K562 (cell line): ENCODE measurements at regions not wholly inside any gene's neighbourhood (a gene's known extent, or its start where the extent isn't known, plus 50 kb on each side); places are given as distances from the start of the nearest gene placed in this dataset.
A peak's percentile ranks its signal among the peaks of the same experiment; 100 is the strongest.

Experiments
- ATAC-seq: fragments of 200-7000 bp; cut with Tn5 transposase; 3 replicates; pipeline ENCODE4 v1.9.1; 2020; ENCODE audit warnings: moderate library complexity
- BruUV-seq: library from RNA; stranded (reverse); fragments of 400-500 nt; replicated peaks from 2 replicates; lab custom pipeline; 2021; lab: Mats Ljungman, UMichigan
- CTCF ChIA-PET: fragments of 300-600 bp; formaldehyde crosslinking; extraction: SDS; loops from one replicate; lab custom pipeline; 2021; ENCODE audit warnings: low intra/inter-chr PET ratio; lab: Yijun Ruan, JAX
- POLR2A ChIA-PET: fragments of 300-600, 350-650 bp; sonication (Branson Sonifier 250); formaldehyde crosslinking; extraction: SDS; loops from one replicate; lab custom pipeline; 2021; ENCODE audit warnings: antibody characterized with exemption, inconsistent platforms; lab: Yijun Ruan, JAX
- DNase-seq, 4 experiments: peaks; one replicate each; pipeline versions ENCODE4 v3.0.0 to v3.0.0-alpha.2; 2011 to 2018; ENCODE audit warnings: low spot score in 3 of 4, mixed read lengths in 3 of 4; ENCODE audit errors: extremely low read depth in 1 of 4
- FAIRE-seq: peaks from 2 replicates; lab custom pipeline; 2011; peaks lifted over from hg19 to GRCh38; lab: Jason Lieb, UNC
- H2AFZ ChIP-seq: 2 replicates; pipeline ENCODE4 v1.6.0; 2011; ENCODE audit warnings: low read depth, low read length, control low read depth, inconsistent platforms
- H3K27ac ChIP-seq: fragments of 200-600 bp; 3 replicates; pipeline ENCODE4 v1.8.0; 2011; ENCODE audit warnings: low read depth, mild to moderate bottlenecking, control low read depth, inconsistent platforms, low read length, moderate library complexity, mixed read lengths; ENCODE audit errors: extremely low read depth
- H3K27me3 ChIP-seq, 2 experiments: fragments of 300-600 bp in 1 of 2; 2 replicates in 1 of 2; 3 replicates in 1 of 2; pipeline versions ENCODE4 v1.6.0 to v1.8.0; 2011; ENCODE audit warnings: inconsistent platforms in 2 of 2, low read length in 2 of 2, mild to moderate bottlenecking in 1 of 2, mixed read lengths in 1 of 2, moderate library complexity in 1 of 2; ENCODE audit not compliant: control insufficient read depth in 2 of 2, insufficient read depth in 2 of 2
- H3K36me3 ChIP-seq: fragments of 300-600 bp; 3 replicates; pipeline ENCODE4 v1.8.0; 2011; ENCODE audit warnings: mild to moderate bottlenecking, low read length, inconsistent platforms; ENCODE audit not compliant: control insufficient read depth, insufficient read depth
- H3K4me1 ChIP-seq, 2 experiments: fragments of 200-600 bp in 1 of 2; replicated peaks in 1 of 2; 2 replicates in 1 of 2; 3 replicates in 1 of 2; pipeline versions ENCODE4 v1.5.1 to v1.8.0; 2011; ENCODE audit warnings: inconsistent platforms in 2 of 2, low read length in 2 of 2, mild to moderate bottlenecking in 1 of 2, mixed read lengths in 1 of 2, moderate library complexity in 1 of 2; ENCODE audit not compliant: control insufficient read depth in 2 of 2, insufficient read depth in 2 of 2
- H3K4me2 ChIP-seq: 2 replicates; pipeline ENCODE4 v1.6.1; 2011; ENCODE audit warnings: low read length, control low read depth, inconsistent platforms, mixed read lengths; ENCODE audit not compliant: insufficient read depth
- H3K4me3 ChIP-seq: fragments of 200-600 bp; sonication (generic), shearing (Covaris generic); 2 replicates; pipeline ENCODE4 v1.5.1; 2016; ENCODE audit warnings: control low read depth, inconsistent platforms
- H3K79me2 ChIP-seq: fragments of 200-600 bp; 3 replicates; pipeline ENCODE4 v1.8.0; 2011; ENCODE audit warnings: low read length, inconsistent platforms; ENCODE audit not compliant: control insufficient read depth, insufficient read depth
- H3K9ac ChIP-seq, 2 experiments: 2 replicates each; pipeline versions ENCODE4 v1.6.0 to v1.6.1; 2011; ENCODE audit warnings: low read depth in 2 of 2, low read length in 2 of 2, control low read depth in 1 of 2, inconsistent platforms in 1 of 2, mild to moderate bottlenecking in 1 of 2, mixed read lengths in 1 of 2; ENCODE audit not compliant: insufficient read depth in 1 of 2
- H3K9me1 ChIP-seq: one replicate; pipeline ENCODE4 v1.6.0; 2011; ENCODE audit warnings: inconsistent platforms, mild to moderate bottlenecking, low read length, moderate library complexity; ENCODE audit not compliant: control insufficient read depth, insufficient read depth
- H3K9me3 ChIP-seq: replicated peaks from 2 replicates; pipeline ENCODE4 v1.5.1; 2011; ENCODE audit warnings: low read depth, low read length, inconsistent platforms; ENCODE audit not compliant: control insufficient read depth, insufficient read depth
- H4K20me1 ChIP-seq: replicated peaks from 2 replicates; pipeline ENCODE4 v1.6.1; 2011; ENCODE audit warnings: low read length, inconsistent platforms, mixed read lengths; ENCODE audit not compliant: control insufficient read depth, insufficient read depth
- CEBPG ChIP-seq, 3 experiments: fragments of 200-800 bp in 1 of 3; sonication (Bioruptor generic) in 1 of 3; sonication (generic) in 1 of 3; formaldehyde crosslinking in 1 of 3; IDR thresholded peaks in 2 of 3; conservative IDR thresholded peaks in 1 of 3; 2 replicates each; pipeline versions ENCODE4 v1.6.1 to v1.8.0; 2016 to 2022; ENCODE audit warnings: missing compliant biosample characterization in 2 of 3, missing genetic modification characterization in 2 of 3, mild to moderate bottlenecking in 1 of 3, missing genetic modification reagents in 1 of 3
- CREBBP ChIP-seq: IDR thresholded peaks from one replicate; pipeline ENCODE4 v1.6.1; 2012; ENCODE audit warnings: low read depth, mild to moderate bottlenecking, control low read depth, inconsistent platforms, low read length
- CTCFL ChIP-seq: IDR thresholded peaks from 2 replicates; pipeline ENCODE4 v1.6.1; 2011; ENCODE audit warnings: borderline replicate concordance, low read depth, mild to moderate bottlenecking, moderate library complexity, low read length; ENCODE audit not compliant: insufficient read depth, poor library complexity, severe bottlenecking
- HOXB6 ChIP-seq: fragments of 250-450 bp; sonication (Bioruptor Pico); IDR thresholded peaks from 2 replicates; pipeline ENCODE4 v1.5.1; 2022; ENCODE audit warnings: mild to moderate bottlenecking, borderline replicate concordance
- NCOA4 ChIP-seq: fragments of 450-650 bp; IDR thresholded peaks from 2 replicates; pipeline ENCODE4 v1.6.1; 2018; ENCODE audit warnings: mild to moderate bottlenecking; ENCODE audit not compliant: partially characterized antibody
- NFE2 ChIP-seq: IDR thresholded peaks from 2 replicates; pipeline ENCODE4 v1.6.1; 2014; ENCODE audit warnings: antibody characterized with exemption, low read depth
- POLR2G ChIP-seq: fragments of 200-400 bp; formaldehyde crosslinking; IDR thresholded peaks from 2 replicates; pipeline ENCODE4 v1.6.1; 2017; ENCODE audit warnings: low read depth, mild to moderate bottlenecking, antibody characterized with exemption, low read length, moderate library complexity
- RB1 ChIP-seq: fragments of 450-650 bp; IDR thresholded peaks from 2 replicates; pipeline ENCODE4 v1.6.1; 2017; ENCODE audit warnings: low read depth, mild to moderate bottlenecking
- SMARCC2 ChIP-seq: fragments of 450-650 bp; IDR thresholded peaks from 2 replicates; pipeline ENCODE4 v1.6.1; 2017; ENCODE audit warnings: antibody characterized with exemption, moderate library complexity, mild to moderate bottlenecking, low read depth
- ZFP36 ChIP-seq: fragments of 150-350 bp; IDR thresholded peaks from 2 replicates; pipeline ENCODE4 v1.6.1; 2018; ENCODE audit warnings: low read length, low read depth; ENCODE audit not compliant: partially characterized antibody
- ZNF316 ChIP-seq: fragments of 450-650 bp; IDR thresholded peaks from 2 replicates; pipeline ENCODE4 v1.6.1; 2016
- ZNF830 ChIP-seq: fragments of 250-450 bp; sonication (Bioruptor Pico); IDR thresholded peaks from 2 replicates; pipeline ENCODE4 v1.5.0; 2021; ENCODE audit warnings: mild to moderate bottlenecking
- WGBS: fragments of 100-300 bp; shearing (Covaris generic); methylation state at CpG from one replicate; pipeline ENCODE4 v1.1.6; 2016; ENCODE audit warnings: low coverage, mixed read lengths; ENCODE audit not compliant: insufficient coverage; ENCODE audit errors: missing lambda C conversion rate; 5-methylcytosine and 5-hydroxymethylcytosine counted together
- in situ Hi-C: fragments of 300-500 bp; cut with MboI; formaldehyde crosslinking; loops from 4 replicates; pipeline ENCODE4 v1.15.0; 2018; ENCODE audit warnings: inconsistent platforms, mixed read lengths
- intact Hi-C: fragments of 100-400 bp; cut with micrococcal nuclease; formaldehyde crosslinking; loops from 2 replicates; pipeline ENCODE4 v1.14.2; 2022
- TF ChIP-seq, protein P1 (sequence below), 2 experiments: fragments of 450-650 bp in 1 of 2; sonication (generic) in 1 of 2; formaldehyde crosslinking; conservative IDR thresholded peaks; 2 replicates each; pipeline versions ENCODE4 v1.4.0 to v1.8.1; 2020 to 2022; ENCODE audit warnings: mild to moderate bottlenecking in 1 of 2, missing genetic modification reagents in 1 of 2
- TF ChIP-seq, protein P2 (sequence below): fragments of 250-450 bp; sonication (Bioruptor Pico); IDR thresholded peaks from 2 replicates; pipeline ENCODE4 v1.5.0; 2020; ENCODE audit warnings: mild to moderate bottlenecking, borderline replicate concordance
- TF ChIP-seq, protein P3 (sequence below): sonication (generic); formaldehyde crosslinking; IDR thresholded peaks from 2 replicates; pipeline ENCODE4 v1.8.1; 2023; ENCODE audit warnings: mild to moderate bottlenecking, missing genetic modification reagents

DNA sequence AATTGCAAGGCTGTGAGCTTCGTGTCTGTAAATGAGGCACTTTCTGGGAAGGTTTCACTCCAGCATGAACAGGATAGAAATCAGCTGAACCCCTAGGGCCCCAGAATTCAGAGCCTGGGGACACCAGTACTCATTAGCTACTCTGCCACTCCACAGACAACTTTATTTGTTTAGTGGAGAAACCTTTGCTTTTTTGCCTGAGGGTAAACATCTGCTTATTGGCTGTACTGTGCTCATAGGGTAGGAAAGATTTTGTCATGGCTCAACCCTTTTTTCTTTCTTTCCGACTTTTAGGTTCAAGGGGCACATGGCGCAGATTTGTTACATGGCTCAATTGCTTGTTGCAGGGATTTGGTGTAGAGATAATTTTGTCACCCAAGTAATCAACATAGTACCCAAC lies 138.4 kb upstream of the BACE2 start (continued):
- TF ChIP-seq, protein P1, sequence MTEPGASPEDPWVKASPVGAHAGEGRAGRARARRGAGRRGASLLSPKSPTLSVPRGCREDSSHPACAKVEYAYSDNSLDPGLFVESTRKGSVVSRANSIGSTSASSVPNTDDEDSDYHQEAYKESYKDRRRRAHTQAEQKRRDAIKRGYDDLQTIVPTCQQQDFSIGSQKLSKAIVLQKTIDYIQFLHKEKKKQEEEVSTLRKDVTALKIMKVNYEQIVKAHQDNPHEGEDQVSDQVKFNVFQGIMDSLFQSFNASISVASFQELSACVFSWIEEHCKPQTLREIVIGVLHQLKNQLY (CRISPR knock-in tag; conservative IDR thresholded peaks at IDR 0.05) = no peak
- TF ChIP-seq RB1 (no peak), ZFP36 (no peak), ZNF830 (no peak), CTCFL (no peak), ZNF316 (no peak)

DNA sequence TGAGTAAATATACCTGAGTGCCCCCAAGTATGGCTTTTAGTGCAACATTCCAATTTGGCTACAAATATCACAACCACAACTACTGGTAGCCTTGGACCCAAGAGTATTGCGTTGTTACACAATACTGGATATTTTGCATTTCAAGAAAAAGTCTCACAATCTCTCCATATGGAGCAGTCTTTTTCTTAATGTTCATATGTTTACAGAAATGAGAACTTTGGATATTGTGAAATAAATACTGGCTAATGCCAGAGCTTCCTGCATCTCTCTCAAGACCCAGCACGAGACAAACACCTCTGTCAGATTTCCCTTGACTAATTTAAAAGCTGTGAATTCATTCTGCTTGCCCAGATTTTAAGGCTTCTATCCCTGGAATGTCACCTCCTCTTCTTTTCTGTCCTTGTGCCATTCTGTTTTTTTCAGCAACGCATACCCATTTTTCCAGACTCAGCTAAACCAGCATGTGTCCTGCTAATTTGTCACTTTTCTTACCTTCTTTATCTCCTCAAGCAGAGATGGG lies 136.2 kb upstream of the BACE2 start:
- FAIRE-seq = no peak
- H3K27me3 ChIP-seq = no peaks in the 10 kb centered on the region
- H3K4me3 ChIP-seq = no peak overlapping the region
- H3K79me2 ChIP-seq = no peaks in the 10 kb centered on the region
- WGBS = 2% methylated on average over 3 of the region's 3 CpGs
- no peaks in the 10 kb centered on the region for H3K9me1 ChIP-seq
- no peak overlapping the region for H3K27ac ChIP-seq
- ChIA-PET POLR2A (no interaction called here), CTCF (no interaction called here)
- no TSS peak for BruUV-seq
- ATAC-seq = no peak
- DNase-seq = no peak
- no peaks in the 10 kb centered on the region for H4K20me1 ChIP-seq
- H3K36me3 ChIP-seq = no peaks in the 10 kb centered on the region
- in situ Hi-C loops (no loop called here), intact Hi-C loops (no loop called here)
- H3K9ac ChIP-seq = no peak overlapping the region
- no peak overlapping the region for H2AFZ ChIP-seq
- H3K9me3 ChIP-seq = no peaks in the 10 kb centered on the region
- H3K4me2 ChIP-seq = no peak overlapping the region
- no peaks in the 10 kb centered on the region for H3K4me1 ChIP-seq
- TF ChIP-seq CREBBP = no peak
- TF ChIP-seq CEBPG (CRISPR knock-in tag; IDR thresholded peaks at IDR 0.05) = no peak
- TF ChIP-seq CEBPG (tag; conservative IDR thresholded peaks at IDR 0.05 in 1 of 2, IDR thresholded peaks at IDR 0.05 in 1 of 2) = peak in 1 of 2 experiments; percentile 37; a peak in 2 of 4 replicates
- no peak for TF ChIP-seq NCOA4
- TF ChIP-seq NFE2 = no peak
- TF ChIP-seq POLR2G = no peak
- no peak for TF ChIP-seq SMARCC2
- TF ChIP-seq HOXB6 (CRISPR knock-in tag) = no peak
- TF ChIP-seq, protein P2, sequence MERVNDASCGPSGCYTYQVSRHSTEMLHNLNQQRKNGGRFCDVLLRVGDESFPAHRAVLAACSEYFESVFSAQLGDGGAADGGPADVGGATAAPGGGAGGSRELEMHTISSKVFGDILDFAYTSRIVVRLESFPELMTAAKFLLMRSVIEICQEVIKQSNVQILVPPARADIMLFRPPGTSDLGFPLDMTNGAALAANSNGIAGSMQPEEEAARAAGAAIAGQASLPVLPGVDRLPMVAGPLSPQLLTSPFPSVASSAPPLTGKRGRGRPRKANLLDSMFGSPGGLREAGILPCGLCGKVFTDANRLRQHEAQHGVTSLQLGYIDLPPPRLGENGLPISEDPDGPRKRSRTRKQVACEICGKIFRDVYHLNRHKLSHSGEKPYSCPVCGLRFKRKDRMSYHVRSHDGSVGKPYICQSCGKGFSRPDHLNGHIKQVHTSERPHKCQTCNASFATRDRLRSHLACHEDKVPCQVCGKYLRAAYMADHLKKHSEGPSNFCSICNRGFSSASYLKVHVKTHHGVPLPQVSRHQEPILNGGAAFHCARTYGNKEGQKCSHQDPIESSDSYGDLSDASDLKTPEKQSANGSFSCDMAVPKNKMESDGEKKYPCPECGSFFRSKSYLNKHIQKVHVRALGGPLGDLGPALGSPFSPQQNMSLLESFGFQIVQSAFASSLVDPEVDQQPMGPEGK (CRISPR knock-in tag) = no peak
- TF ChIP-seq, protein P3, sequence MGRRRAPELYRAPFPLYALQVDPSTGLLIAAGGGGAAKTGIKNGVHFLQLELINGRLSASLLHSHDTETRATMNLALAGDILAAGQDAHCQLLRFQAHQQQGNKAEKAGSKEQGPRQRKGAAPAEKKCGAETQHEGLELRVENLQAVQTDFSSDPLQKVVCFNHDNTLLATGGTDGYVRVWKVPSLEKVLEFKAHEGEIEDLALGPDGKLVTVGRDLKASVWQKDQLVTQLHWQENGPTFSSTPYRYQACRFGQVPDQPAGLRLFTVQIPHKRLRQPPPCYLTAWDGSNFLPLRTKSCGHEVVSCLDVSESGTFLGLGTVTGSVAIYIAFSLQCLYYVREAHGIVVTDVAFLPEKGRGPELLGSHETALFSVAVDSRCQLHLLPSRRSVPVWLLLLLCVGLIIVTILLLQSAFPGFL (CRISPR knock-in tag) = no peak
